ENCODE measurements at regions not wholly inside any gene's neighbourhood (a gene's known extent, or its start where the extent isn't known, plus 50 kb on each side); places are given as distances from the start of the nearest gene placed in this dataset.
A peak's percentile ranks its signal among the peaks of the same experiment; 100 is the strongest.

DNA sequence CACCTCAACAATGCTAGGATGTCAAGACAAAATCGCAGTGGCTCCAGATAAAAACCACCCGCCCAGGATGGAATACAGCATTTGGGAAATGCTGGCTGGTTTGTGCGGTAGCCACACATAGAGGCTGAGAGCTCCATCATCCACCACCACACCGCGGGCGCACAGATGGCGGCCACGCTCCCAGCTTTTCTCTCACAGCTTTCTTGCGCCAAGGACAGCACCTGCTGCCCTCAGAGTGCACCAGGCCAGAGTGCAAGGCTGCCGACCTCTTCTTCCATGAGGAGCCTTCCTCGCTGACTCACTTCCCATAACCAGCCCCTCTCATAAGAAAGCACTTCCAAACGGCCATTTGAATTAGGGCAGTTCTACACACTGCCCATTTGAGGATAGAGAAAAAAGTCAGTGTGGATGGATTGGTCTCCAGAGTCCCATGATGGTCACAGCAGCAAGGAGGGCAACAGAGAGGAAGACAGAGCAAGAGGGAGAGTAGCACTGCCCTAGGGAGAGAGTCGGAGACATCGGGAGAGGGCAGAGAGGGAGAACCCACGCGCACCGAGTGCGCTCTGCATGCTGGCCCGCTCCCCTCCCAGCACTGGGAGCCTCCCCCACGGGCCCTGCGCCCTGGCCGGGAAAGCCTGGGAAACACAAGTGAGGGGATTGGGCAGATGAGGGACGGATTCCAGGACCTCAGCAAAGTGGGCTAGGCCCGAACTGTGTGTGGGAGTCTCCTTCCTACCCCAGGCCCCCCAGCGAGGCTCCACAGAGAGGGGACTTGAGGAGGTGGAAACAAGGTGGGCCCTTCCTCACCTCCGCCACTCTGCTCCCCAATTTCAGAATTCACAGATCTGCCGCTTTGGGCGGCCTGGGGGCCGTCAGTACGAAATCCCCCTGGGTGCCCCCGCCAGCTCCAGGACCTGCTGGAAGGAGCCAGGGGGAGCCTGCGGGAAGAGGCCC is 156.9 kb downstream of the USP12 start:
- no peak overlapping the region for H3K4me3 Mint-ChIP-seq
- H3K27me3 Mint-ChIP-seq, result no peaks in the 10 kb centered on the region
- H3K36me3 Mint-ChIP-seq, result no peaks in the 10 kb centered on the region
- H3K27ac Mint-ChIP-seq, result no peak overlapping the region
- peak; percentile 8 for ATAC-seq
- no peaks in the 10 kb centered on the region for H3K9me3 Mint-ChIP-seq
- H3K4me1 Mint-ChIP-seq, result peaks cover 12% of the 10 kb centered on the region

DNA sequence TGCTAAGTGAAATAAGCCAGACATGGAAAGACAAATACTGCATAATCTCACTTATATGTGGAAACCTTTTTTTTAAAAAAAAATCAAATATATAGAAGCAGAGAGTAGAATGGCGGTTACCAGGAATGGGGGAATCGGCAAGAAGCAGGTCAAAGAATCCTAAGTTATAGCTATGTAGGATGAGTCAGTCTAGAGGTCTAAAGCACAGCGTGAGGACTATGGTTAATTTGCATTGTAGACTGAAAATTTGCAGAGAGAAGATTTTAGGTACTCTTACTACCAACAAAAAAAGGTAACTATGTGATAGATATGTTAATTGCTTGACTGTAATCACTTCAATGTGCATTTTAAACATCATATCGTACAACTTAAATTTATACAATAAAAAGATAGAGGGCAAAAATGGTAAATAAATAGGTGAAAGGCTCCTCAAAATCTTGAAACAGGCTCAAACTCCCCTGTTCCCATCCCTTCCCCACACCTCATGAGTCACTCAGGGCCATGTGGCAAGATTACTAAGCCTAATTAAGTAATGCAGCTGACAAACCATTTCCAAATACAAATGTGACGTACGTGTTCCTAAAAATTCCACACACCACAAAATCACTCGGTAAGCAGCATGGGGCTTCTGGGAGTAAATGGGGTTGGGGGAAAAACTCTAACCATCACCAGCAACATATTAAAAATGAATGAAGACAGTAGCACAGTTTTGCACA is 159.0 kb downstream of the USP12 start:
- H3K4me1 Mint-ChIP-seq, result no peaks in the 10 kb centered on the region
- ATAC-seq, result no peak
- no peak overlapping the region for H3K4me3 Mint-ChIP-seq
- H3K27me3 Mint-ChIP-seq, result no peaks in the 10 kb centered on the region
- H3K9me3 Mint-ChIP-seq, result no peaks in the 10 kb centered on the region
- no peaks in the 10 kb centered on the region for H3K36me3 Mint-ChIP-seq
- H3K27ac Mint-ChIP-seq, result no peak overlapping the region

DNA sequence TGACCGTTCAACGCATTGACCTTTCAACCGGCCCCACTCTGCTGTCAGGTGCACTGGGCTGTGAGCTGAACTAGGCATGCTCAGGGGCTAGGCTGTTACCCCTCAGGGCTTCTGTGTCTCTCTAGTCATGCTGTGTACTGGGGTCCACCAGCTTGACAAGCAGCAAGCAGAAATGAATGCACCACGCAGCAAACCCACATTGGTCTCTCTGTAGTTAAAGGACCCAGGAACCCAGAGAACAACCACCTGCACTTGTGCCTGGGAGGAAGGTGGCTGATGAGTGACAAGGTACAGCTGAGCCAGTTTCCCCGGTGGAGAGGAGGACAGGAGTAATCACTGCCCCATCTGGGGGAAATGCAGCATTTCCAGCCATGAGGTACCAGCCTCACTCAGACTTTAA is 159.9 kb downstream of the USP12 start:
- H3K27ac Mint-ChIP-seq, result no peak overlapping the region
- peaks cover 6% of the 10 kb centered on the region for H3K4me1 Mint-ChIP-seq
- no peak overlapping the region for H3K4me3 Mint-ChIP-seq
- no peaks in the 10 kb centered on the region for H3K9me3 Mint-ChIP-seq
- no peak for ATAC-seq
- peaks cover 9% of the 10 kb centered on the region for H3K27me3 Mint-ChIP-seq
- no peaks in the 10 kb centered on the region for H3K36me3 Mint-ChIP-seq

DNA sequence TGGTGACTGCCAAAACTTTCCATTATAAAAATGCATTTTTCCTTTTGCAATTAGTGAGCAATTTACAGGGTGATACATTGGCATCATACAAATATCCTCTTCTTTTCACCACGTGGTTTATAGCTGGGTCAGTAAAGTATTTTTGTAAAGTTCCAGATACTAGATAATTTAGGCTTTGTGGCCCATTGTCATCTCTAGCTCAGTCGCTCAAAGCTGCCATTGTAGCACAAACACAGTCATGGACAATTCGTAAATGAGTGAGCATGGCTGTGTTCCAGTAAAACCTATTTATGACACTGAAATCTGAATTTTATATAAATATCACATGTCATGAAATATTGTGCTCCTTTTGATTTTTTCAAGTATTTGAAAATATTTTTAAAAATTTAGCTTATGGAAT is 162.9 kb downstream of the USP12 start:
- Mint-ChIP-seq H3K27ac (no peak overlapping the region), H3K9me3 (no peaks in the 10 kb centered on the region), H3K27me3 (peaks cover 24% of the 10 kb centered on the region), H3K4me3 (no peak overlapping the region), H3K36me3 (no peaks in the 10 kb centered on the region), H3K4me1 (peaks cover 8% of the 10 kb centered on the region)
- ATAC-seq, result no peak

DNA sequence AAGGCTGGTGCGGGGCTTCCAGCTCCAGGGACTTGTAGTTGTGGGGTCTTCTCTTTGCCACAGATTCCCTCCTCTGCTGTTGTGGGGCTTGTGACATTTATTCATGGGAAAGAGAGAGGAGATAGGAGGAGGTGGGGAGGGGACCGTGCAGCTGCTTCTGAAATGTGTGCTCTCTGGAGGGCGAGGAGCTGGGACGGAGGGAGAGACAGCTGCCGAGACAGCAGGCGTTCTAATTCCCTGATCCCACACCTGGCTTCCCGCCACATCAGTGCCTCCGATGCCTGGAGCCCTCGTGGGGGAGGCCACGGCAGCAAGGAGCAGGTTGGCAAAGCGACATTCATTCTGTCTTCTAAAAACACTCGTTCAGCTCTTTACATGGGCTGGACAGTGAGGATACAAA is 164.4 kb downstream of the USP12 start:
- H3K4me1 Mint-ChIP-seq, result peaks cover 8% of the 10 kb centered on the region
- no peak overlapping the region for H3K27ac Mint-ChIP-seq
- ATAC-seq, result no peak
- peaks cover 6% of the 10 kb centered on the region for H3K9me3 Mint-ChIP-seq
- no peaks in the 10 kb centered on the region for H3K36me3 Mint-ChIP-seq
- H3K4me3 Mint-ChIP-seq, result peak overlapping the region; percentile 30
- peaks cover 24% of the 10 kb centered on the region for H3K27me3 Mint-ChIP-seq

DNA sequence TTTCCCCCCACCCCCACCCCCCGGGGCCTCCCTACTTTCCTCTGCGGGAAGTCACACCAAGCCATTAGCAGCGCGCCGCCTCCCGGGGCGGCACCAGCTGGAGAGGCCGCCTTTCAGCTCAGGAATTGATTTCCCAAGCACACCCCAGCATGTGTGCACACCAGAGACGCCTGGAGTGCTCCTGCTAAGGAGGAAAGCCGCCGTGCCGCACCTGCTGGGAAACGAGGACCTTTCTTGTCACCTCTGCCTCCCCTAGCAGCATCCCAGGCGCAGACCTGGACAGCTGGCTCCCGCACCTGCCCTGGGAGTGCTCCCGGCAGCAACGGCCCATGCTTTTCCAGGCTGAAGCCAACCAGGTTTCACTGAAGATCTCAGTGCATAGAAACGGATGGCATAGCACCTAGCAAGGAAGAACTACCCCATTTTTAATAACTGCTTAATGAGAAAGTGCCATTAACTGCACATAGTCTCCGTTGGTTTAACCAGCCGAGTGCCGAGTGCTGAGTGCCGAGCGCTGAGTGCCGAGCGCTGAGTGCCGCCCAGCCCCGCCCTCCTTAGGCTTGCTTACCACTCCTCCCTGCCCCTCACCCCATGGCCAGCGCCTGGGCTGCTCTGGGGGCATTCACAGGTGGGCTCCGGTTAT is 165.0 kb downstream of the USP12 start:
- peaks cover 13% of the 10 kb centered on the region for H3K4me1 Mint-ChIP-seq
- peaks cover 6% of the 10 kb centered on the region for H3K9me3 Mint-ChIP-seq
- H3K27ac Mint-ChIP-seq, result no peak overlapping the region
- H3K36me3 Mint-ChIP-seq, result no peaks in the 10 kb centered on the region
- H3K4me3 Mint-ChIP-seq, result peak overlapping the region; percentile 30
- no peak for ATAC-seq
- H3K27me3 Mint-ChIP-seq, result peaks cover 24% of the 10 kb centered on the region

DNA sequence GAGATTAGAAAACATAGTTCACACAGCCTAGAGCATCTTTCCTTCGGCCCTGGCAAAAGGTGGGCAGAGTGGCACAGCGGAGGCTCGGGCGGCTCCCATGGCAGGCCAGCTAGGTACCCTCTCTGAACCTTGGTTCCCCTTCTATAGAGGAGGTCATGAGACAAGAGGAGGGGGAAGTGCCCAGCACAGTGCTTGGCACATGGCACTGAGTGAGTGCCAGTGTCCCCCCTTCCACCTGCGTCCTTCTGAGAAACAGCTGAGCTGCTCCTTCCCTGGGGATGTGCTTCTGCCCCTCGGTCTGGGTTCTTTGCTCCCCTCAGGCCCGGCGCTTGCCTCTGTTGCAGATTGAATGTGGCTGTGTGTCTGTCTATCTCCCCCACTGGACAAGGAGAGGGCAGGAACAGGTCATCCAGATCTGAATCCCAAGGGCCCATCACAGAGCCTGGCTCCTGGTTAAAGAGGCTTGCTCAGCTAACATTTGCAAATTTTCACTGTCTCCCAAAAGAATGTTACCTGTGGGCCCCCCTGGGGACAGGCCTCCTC is 165.6 kb downstream of the USP12 start:
- Mint-ChIP-seq H3K27ac (no peak overlapping the region), H3K36me3 (no peaks in the 10 kb centered on the region), H3K9me3 (peaks cover 6% of the 10 kb centered on the region), H3K4me1 (peaks cover 19% of the 10 kb centered on the region), H3K4me3 (no peak overlapping the region), H3K27me3 (peaks cover 24% of the 10 kb centered on the region)
- no peak for ATAC-seq

DNA sequence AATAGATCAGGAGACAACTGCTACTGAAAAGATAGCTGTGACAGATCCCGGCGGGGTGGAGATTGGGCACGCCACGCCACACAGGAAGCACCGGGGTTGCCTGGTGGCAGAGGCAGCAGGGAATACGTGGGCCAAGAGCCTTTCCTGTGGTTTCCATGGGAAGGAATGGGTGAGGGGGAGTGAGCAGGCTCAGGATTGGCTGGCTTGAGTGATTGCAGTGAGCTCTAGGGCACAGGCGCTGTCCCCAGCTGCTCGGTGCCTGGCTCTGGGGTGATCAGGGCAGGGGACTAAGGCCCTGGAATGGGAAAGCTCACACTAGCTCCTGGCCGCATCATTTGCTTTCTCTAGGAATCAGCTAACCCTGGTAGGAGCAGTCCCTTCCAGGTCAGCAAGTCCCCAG is 166.1 kb downstream of the USP12 start:
- H3K27me3 Mint-ChIP-seq, result peaks cover 24% of the 10 kb centered on the region
- ATAC-seq, result no peak

DNA sequence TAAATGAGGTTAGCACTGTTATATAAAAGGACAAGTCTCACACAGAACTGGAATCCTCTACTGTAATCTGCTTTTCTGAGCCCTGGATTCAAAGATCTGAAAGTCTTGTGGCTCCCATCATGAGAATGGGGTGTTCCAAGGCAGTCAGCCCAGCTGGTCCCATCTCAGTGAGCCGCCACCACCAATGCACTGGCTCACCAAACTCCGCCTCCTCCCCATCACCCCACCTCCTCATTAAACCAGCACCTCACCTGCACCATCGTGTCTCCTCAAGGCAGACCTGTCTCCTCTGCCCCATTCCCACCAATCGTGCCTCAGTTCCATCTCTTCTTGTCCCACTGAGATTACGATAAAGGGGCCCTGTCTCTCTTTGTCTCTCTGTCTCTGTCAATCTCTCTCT is 166.7 kb downstream of the USP12 start:
- Mint-ChIP-seq H3K36me3 (no peaks in the 10 kb centered on the region), H3K9me3 (peaks cover 6% of the 10 kb centered on the region), H3K4me3 (no peak overlapping the region), H3K27ac (no peak overlapping the region), H3K27me3 (peaks cover 24% of the 10 kb centered on the region), H3K4me1 (peaks cover 21% of the 10 kb centered on the region)
- ATAC-seq, result no peak

More for the DNA sequence above, 166.1 kb downstream of the USP12 start:
- H3K36me3 Mint-ChIP-seq, result no peaks in the 10 kb centered on the region
- no peak overlapping the region for H3K4me3 Mint-ChIP-seq
- H3K4me1 Mint-ChIP-seq, result peaks cover 21% of the 10 kb centered on the region
- H3K27ac Mint-ChIP-seq, result no peak overlapping the region
- peaks cover 6% of the 10 kb centered on the region for H3K9me3 Mint-ChIP-seq

DNA sequence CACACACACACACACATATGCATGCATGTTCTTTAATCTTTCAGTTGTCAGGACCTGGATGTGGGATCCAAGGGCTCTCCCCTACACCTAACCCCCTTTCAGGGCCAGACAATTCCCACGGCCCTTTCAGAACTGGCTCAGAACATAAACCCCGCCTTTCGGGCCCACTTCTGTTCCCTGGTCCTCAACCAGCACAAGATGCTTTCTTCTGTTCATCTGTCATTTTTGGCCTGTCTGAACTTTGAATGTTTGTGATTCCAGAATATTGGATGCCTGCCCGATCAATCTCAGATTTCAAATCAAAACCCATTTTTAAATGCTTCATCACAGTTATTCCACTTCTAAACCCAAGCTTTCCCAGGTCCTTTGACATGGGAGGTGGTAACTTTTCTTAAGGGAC is 167.3 kb downstream of the USP12 start:
- no peak for ATAC-seq
- H3K27ac Mint-ChIP-seq, result no peak overlapping the region
- peaks cover 23% of the 10 kb centered on the region for H3K4me1 Mint-ChIP-seq
- H3K36me3 Mint-ChIP-seq, result no peaks in the 10 kb centered on the region
- H3K4me3 Mint-ChIP-seq, result no peak overlapping the region
- H3K9me3 Mint-ChIP-seq, result peaks cover 6% of the 10 kb centered on the region
- peaks cover 24% of the 10 kb centered on the region for H3K27me3 Mint-ChIP-seq

DNA sequence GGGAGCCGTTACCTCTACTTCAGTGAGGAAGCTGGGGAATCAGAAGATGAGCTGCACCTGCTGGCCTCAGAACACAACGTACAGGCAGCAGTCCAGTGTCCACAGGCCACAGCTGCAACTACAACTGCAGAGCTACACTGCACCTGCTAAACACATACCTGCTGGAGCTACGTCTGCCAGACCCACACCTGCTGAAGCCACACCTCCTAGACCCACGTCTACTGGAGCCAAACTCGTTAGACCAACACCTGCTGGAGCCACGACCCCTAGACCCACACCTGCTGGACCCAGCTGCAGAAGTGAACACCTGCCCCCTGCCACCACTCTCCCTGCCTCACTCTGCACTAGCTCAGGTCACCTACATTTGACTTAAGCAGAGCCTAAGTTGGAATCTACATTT is 169.9 kb downstream of the USP12 start:
- Mint-ChIP-seq H3K4me3 (no peak overlapping the region), H3K27me3 (peaks cover 15% of the 10 kb centered on the region), H3K4me1 (peaks cover 44% of the 10 kb centered on the region), H3K27ac (peak overlapping the region; percentile 28), H3K9me3 (peaks cover 6% of the 10 kb centered on the region), H3K36me3 (no peaks in the 10 kb centered on the region)
- peak; percentile 10 for ATAC-seq

DNA sequence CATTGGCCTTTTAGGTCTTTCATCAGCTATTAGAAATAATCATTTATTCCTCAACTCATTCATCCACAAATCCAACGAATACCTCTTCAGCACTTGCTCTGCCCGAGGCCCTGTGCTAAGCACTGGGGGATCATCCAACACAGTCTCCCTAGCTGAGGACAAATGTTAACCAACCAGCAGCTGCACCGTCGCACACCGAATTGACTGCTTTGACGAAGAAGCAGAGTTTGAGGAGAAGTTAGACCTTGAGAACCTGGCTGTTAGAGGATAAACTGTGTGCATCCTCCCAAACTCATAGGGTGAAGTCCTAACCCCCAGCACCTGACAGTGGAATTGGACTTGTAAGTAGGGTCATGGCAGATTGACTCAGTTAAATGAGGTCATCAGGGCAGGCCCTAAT is 170.9 kb downstream of the USP12 start:
- H3K27me3 Mint-ChIP-seq, result peaks cover 12% of the 10 kb centered on the region
- H3K4me1 Mint-ChIP-seq, result peaks cover 46% of the 10 kb centered on the region
- H3K9me3 Mint-ChIP-seq, result peaks cover 6% of the 10 kb centered on the region
- H3K36me3 Mint-ChIP-seq, result no peaks in the 10 kb centered on the region
- ATAC-seq, result no peak
- no peak overlapping the region for H3K4me3 Mint-ChIP-seq
- H3K27ac Mint-ChIP-seq, result no peak overlapping the region

DNA sequence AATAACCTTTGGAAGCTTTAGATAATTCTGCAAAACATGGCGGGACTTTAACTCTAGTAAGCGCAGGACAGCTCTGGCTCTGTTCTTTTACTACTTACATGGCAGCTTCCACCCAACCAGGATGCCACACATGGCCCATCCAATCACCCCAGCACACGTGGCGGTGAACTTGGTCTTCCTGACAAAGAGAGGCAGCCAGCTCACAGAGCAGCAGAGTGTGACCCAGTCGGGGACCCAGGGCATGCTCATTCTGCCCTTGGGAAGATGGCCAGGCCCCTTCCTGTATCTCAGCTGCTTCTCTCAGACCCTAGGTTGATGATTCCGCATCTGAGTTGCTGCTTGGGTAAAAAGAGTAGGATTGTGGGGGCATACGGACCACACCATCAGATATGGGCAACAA is 172.1 kb downstream of the USP12 start:
- peaks cover under 1% of the 10 kb centered on the region for H3K27me3 Mint-ChIP-seq
- no peak overlapping the region for H3K27ac Mint-ChIP-seq
- no peak for ATAC-seq
- H3K9me3 Mint-ChIP-seq, result peaks cover 6% of the 10 kb centered on the region
- H3K36me3 Mint-ChIP-seq, result no peaks in the 10 kb centered on the region
- no peak overlapping the region for H3K4me3 Mint-ChIP-seq
- peaks cover 56% of the 10 kb centered on the region for H3K4me1 Mint-ChIP-seq

DNA sequence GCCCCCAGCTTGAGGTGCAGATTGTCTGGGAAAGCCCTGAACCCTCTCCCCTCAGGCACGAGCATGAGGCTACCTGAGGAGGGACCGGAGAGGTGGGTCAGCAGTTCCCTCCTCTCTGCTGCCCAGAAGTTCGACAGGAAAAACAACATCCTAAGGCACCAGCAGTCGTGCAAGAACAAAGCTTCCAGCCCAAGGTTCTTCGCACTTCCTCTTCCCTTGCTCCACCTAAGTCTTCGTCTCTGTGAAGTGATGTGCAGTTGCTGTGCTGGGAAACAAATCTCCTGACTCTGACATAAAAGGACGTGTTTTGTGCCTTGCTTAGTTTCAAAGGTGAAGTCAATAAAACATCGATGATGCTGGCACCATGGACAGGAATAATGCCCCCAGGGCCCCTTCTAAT is 173.3 kb downstream of the USP12 start:
- H3K4me1 Mint-ChIP-seq, result peaks cover 56% of the 10 kb centered on the region
- H3K27me3 Mint-ChIP-seq, result no peaks in the 10 kb centered on the region
- H3K27ac Mint-ChIP-seq, result no peak overlapping the region
- H3K4me3 Mint-ChIP-seq, result no peak overlapping the region
- H3K36me3 Mint-ChIP-seq, result no peaks in the 10 kb centered on the region
- ATAC-seq, result no peak
- peaks cover 6% of the 10 kb centered on the region for H3K9me3 Mint-ChIP-seq

Data from stimulated activated memory B cell treated with anti-CD40 and anti-IgM and Interleukin-4, amounts not matched to agents 10 μg/mL and 1 μg/mL and 100 μg/mL, for 72 hours (primary cell).